Nephron (organoid): ENCODE measurements at regions not wholly inside any gene's neighbourhood (a gene's known extent, or its start where the extent isn't known, plus 50 kb on each side); places are given as distances from the start of the nearest gene placed in this dataset.

ENCODE experiments used
- H3K27ac Mint-ChIP-seq, 3 experiments: 2 replicates each; pipeline ENCODE4 v1.8.0; 2020; ENCODE audit warnings: mixed read lengths in 3 of 3, mild to moderate bottlenecking in 2 of 3, moderate library complexity in 1 of 3
- H3K27me3 Mint-ChIP-seq: 2 replicates; pipeline ENCODE4 v1.8.0; 2021; ENCODE audit warnings: low read depth, mild to moderate bottlenecking, moderate library complexity, mixed read lengths
- H3K36me3 Mint-ChIP-seq: 2 replicates; pipeline ENCODE4 v1.8.0; 2020; ENCODE audit warnings: low read depth, mixed read lengths
- H3K4me1 Mint-ChIP-seq: 2 replicates; pipeline ENCODE4 v1.8.0; 2020; ENCODE audit warnings: mixed read lengths
- H3K4me3 Mint-ChIP-seq, 3 experiments: 2 replicates each; pipeline ENCODE4 v1.8.0; 2020; ENCODE audit warnings: mild to moderate bottlenecking in 3 of 3, mixed read lengths in 3 of 3, moderate library complexity in 2 of 3
- H3K9me3 Mint-ChIP-seq: 2 replicates; pipeline ENCODE4 v1.8.0; 2020; ENCODE audit warnings: mixed read lengths
- CTCF ChIP-seq, 3 experiments: fragments of 200-600 bp; sonication (generic); IDR thresholded peaks; one replicate each; pipeline ENCODE4 v1.5.0; 2021; ENCODE audit warnings: antibody characterized with exemption in 3 of 3; ENCODE audit not compliant: unreplicated experiment in 3 of 3

DNA sequence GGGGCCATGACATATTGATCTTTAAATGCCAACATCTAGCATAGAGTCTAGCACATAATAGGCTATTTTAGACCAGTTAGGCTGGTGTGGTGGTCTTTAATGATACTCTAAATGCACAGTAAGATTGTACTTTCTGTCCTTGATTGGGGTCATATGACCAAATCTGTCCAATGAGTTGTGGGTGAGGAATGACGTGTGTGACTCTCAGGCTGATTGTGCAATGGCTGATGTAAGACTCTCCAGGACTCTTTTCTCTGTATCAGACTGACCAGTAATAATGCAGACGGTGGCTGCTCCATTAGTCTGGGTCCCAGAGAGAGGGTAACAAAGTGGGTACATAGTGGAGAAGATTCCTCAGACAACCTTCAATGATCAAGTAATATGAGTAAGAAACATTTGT, 541.6 kb upstream of the CAMK1G start:
- Mint-ChIP-seq H3K36me3 (no peaks in the 10 kb centered on the region), H3K27me3 (peaks cover 5% of the 10 kb centered on the region), H3K27ac (no peak overlapping the region), H3K4me3 (no peak overlapping the region), H3K9me3 (no peaks in the 10 kb centered on the region), H3K4me1 (peaks cover 12% of the 10 kb centered on the region)
- TF ChIP-seq CTCF (IDR thresholded peaks at IDR 0.05; ENCODE audit: unreplicated experiment in 3 of 3): no peak

DNA sequence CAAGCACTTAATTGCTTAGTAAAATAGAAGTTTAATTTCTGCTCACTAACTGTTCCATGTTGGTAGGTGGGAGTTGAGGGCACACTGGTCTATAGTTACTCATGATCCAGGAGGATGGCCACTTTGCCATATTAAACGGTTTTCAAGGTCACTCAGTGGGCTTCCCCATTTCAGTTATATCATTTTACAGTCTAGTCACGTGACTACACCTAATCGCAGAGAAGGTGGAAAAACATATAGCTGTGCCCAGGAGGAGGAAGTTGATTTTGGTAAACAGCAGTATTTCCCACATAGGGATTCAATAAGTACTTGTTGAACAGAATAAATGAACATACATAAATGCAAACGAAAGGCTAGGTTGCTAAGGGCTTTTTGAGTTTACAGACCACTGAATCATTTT, 541.1 kb upstream of the CAMK1G start:
- Mint-ChIP-seq H3K9me3 (no peaks in the 10 kb centered on the region), H3K27ac (no peak overlapping the region), H3K27me3 (peaks cover 5% of the 10 kb centered on the region), H3K4me3 (no peak overlapping the region), H3K4me1 (peaks cover 12% of the 10 kb centered on the region), H3K36me3 (no peaks in the 10 kb centered on the region)
- no peak for TF ChIP-seq CTCF (IDR thresholded peaks at IDR 0.05; ENCODE audit: unreplicated experiment in 3 of 3)

DNA sequence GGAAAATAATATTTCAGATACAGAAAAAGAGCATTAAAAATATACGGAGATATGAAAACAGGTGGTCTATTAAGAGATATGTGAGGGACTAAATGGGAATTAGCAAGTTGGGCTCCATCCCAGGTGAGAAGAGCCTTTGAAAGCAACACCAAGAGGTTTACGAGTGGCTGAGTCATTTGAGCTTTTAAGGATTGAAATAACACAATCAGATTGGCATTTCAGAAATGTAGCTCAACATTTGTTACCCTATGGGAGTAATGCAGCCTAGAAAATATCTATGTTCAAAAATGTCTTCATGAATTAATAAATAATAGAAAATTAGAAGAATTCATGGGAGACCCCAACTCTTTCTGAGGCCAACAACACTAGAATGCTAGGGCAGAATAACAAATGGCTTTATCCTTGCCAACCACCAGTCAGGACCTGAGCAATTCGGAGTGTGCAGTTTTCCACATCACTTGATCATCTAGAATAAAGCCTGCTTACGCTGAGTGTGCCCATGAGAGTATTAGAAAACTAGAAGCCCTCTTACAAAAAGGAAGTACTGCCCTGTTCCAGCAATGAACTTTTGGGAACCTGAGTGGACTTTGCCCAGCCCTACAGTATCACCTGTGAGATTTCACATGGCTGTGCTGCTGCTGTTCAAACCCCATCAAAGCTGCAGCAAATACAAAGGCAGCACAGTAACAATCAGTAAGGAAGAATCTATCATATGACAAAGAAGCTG, 538.0 kb upstream of the CAMK1G start:
- TF ChIP-seq CTCF (IDR thresholded peaks at IDR 0.05; ENCODE audit: unreplicated experiment in 3 of 3): no peak
- no peak overlapping the region for H3K4me3 Mint-ChIP-seq
- H3K27me3 Mint-ChIP-seq: peaks cover 4% of the 10 kb centered on the region
- no peaks in the 10 kb centered on the region for H3K9me3 Mint-ChIP-seq
- no peaks in the 10 kb centered on the region for H3K36me3 Mint-ChIP-seq
- no peak overlapping the region for H3K27ac Mint-ChIP-seq
- H3K4me1 Mint-ChIP-seq: peaks cover 32% of the 10 kb centered on the region

GRCh38 chr1:209046058-209046417, 537.5 kb upstream of the CAMK1G start:
- Mint-ChIP-seq H3K4me1 (peaks cover 32% of the 10 kb centered on the region), H3K4me3 (no peak overlapping the region), H3K27ac (no peak overlapping the region), H3K9me3 (no peaks in the 10 kb centered on the region), H3K36me3 (no peaks in the 10 kb centered on the region), H3K27me3 (peaks cover 4% of the 10 kb centered on the region)
- no peak for TF ChIP-seq CTCF (IDR thresholded peaks at IDR 0.05; ENCODE audit: unreplicated experiment in 3 of 3)

GRCh38 chr1:209046935-209047334, 536.6 kb upstream of the CAMK1G start:
- TF ChIP-seq CTCF (IDR thresholded peaks at IDR 0.05; ENCODE audit: unreplicated experiment in 3 of 3): no peak
- no peaks in the 10 kb centered on the region for H3K9me3 Mint-ChIP-seq
- no peak overlapping the region for H3K27ac Mint-ChIP-seq
- H3K4me1 Mint-ChIP-seq: peaks cover 32% of the 10 kb centered on the region
- no peaks in the 10 kb centered on the region for H3K36me3 Mint-ChIP-seq
- peaks cover 4% of the 10 kb centered on the region for H3K27me3 Mint-ChIP-seq
- H3K4me3 Mint-ChIP-seq: no peak overlapping the region
